Hematopoietic multipotent progenitor cell treated with erythropoietin and hydrocortisone succinate and interleukin-3 and kit ligand, for 6 days (in vitro differentiated cells): ENCODE measurements at regions not wholly inside any gene's neighbourhood (a gene's known extent, or its start where the extent isn't known, plus 50 kb on each side); places are given as distances from the start of the nearest gene placed in this dataset.
"Not testable (repeated sequence)": the region's sequence is repeated elsewhere in the genome, so short reads cannot be mapped to it uniquely, and the experiment has no call there.

Source experiments
- DNase-seq: peaks from one replicate; pipeline ENCODE4 v3.0.0-alpha.2; 2015

GRCh38 chr18:57879924-57880323, 76.8 kb upstream of the ATP8B1 start:
- not testable (repeated sequence) for DNase-seq

- DNase-seq: no peak
These were observed 66.1 kb upstream of the ATP8B1 start for GRCh38 chr18:57869221-57869620.

GRCh38 chr18:57866355-57866754, 63.2 kb upstream of the ATP8B1 start:
- DNase-seq: no peak

GRCh38 chr18:57864615-57865121, 61.6 kb upstream of the ATP8B1 start:
- DNase-seq: no peak

- DNase-seq: no peak
These were observed 60.6 kb upstream of the ATP8B1 start for GRCh38 chr18:57863706-57864105.

- peak; percentile 57 for DNase-seq
These were observed 56.2 kb upstream of the ATP8B1 start for GRCh38 chr18:57859314-57859713.

GRCh38 chr18:57856557-57857280, 53.6 kb upstream of the ATP8B1 start:
- DNase-seq: no peak

GRCh38 chr18:57856128-57856527, 53.0 kb upstream of the ATP8B1 start:
- DNase-seq: no peak

GRCh38 chr18:57855551-57855950, 52.4 kb upstream of the ATP8B1 start:
- DNase-seq: no peak

GRCh38 chr18:57854726-57855125, 51.6 kb upstream of the ATP8B1 start:
- no peak for DNase-seq

GRCh38 chr18:57853864-57854263, 50.7 kb upstream of the ATP8B1 start:
- no peak for DNase-seq

GRCh38 chr18:57853133-57853532, 50.0 kb upstream of the ATP8B1 start:
- no peak for DNase-seq
